ENCODE measurements at regions not wholly inside any gene's neighbourhood (a gene's known extent, or its start where the extent isn't known, plus 50 kb on each side); places are given as distances from the start of the nearest gene placed in this dataset.

DNA sequence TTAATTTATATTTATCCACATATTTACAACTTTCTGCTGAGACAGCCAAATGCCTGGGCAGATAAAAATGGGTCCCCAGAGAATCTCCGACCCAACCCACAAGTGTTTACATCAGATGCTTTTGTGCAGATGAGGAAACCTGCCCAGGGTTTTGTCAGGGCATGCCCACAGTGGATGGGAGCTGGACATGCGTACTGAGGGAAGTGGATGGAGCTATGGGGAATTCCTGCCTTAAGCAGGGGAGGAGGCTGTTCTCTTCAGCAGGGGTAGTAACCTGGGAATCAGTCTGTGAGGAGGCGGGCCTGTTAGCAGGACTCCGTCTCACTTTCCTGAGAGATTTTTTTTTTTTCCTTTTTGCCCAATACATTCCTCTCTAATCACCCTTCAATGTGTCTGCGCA, 122.9 kb downstream of the RFC3 start:
- RAD21 ChIA-PET (ENCODE audit: low non-redundant PET in 1 of 2, low total read pairs in 2 of 2, uncharacterized antibody in 2 of 2, unreplicated experiment in 2 of 2) = no interaction called here
- intact Hi-C loops (cut with micrococcal nuclease) = no loop called here
- Histone ChIP-seq H3K27me3 (ENCODE audit: insufficient read depth, low read length) (no peaks in the 10 kb centered on the region), H3K9ac (ENCODE audit: low read length) (no peak overlapping the region), H3K9me2 (ENCODE audit: insufficient read depth) (no peaks in the 10 kb centered on the region), H3K4me2 (ENCODE audit: low read length) (no peak overlapping the region), H4K20me1 (ENCODE audit: insufficient read depth) (no peaks in the 10 kb centered on the region), H3K4me3 (replicated peaks in 1 of 2; ENCODE audit: low read depth in 1 of 2, low read length in 2 of 2) (no peak overlapping the region), H3K9me3 (ENCODE audit: control insufficient read depth in 1 of 2, insufficient read depth in 1 of 2, low read depth in 1 of 2, low read length in 2 of 2) (no peaks in the 10 kb centered on the region), H3K27ac (ENCODE audit: low read depth, low read length) (peak overlapping the region; percentile 26; the same call in 1 of the 2 replicates), H3K79me2 (ENCODE audit: insufficient read depth, low read length) (no peaks in the 10 kb centered on the region), H2AFZ (ENCODE audit: low read depth, low read length, poor library complexity, severe bottlenecking) (no peak overlapping the region), H3K36me3 (ENCODE audit: control insufficient read depth in 1 of 2, insufficient read depth in 2 of 2, low read length in 2 of 2) (no peaks in the 10 kb centered on the region), H3K4me1 (ENCODE audit: control insufficient read depth in 1 of 2, insufficient read depth in 2 of 2, low read length in 2 of 2) (peaks cover 3 to 22% of the 10 kb centered on the region in 2 experiments)
- DNase-seq (ENCODE audit: low read depth, low spot score) (no peak), ATAC-seq (peak; percentile 44; the same call in 1 of the 2 replicates)
- TF ChIP-seq FOSL1 (IDR thresholded peaks at IDR 0.05; ENCODE audit: low read depth) = no peak
- TF ChIP-seq, protein P1, sequence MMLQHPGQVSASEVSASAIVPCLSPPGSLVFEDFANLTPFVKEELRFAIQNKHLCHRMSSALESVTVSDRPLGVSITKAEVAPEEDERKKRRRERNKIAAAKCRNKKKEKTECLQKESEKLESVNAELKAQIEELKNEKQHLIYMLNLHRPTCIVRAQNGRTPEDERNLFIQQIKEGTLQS (IDR thresholded peaks at IDR 0.05) = no peak
- TF ChIP-seq POLR2A (IDR thresholded peaks at IDR 0.05; ENCODE audit: borderline replicate concordance, extremely low read depth, insufficient read depth, insufficient read length) = no peak
- TF ChIP-seq CEBPB (IDR thresholded peaks at IDR 0.05; ENCODE audit: low read depth) = no peak
- TF ChIP-seq, protein P2, sequence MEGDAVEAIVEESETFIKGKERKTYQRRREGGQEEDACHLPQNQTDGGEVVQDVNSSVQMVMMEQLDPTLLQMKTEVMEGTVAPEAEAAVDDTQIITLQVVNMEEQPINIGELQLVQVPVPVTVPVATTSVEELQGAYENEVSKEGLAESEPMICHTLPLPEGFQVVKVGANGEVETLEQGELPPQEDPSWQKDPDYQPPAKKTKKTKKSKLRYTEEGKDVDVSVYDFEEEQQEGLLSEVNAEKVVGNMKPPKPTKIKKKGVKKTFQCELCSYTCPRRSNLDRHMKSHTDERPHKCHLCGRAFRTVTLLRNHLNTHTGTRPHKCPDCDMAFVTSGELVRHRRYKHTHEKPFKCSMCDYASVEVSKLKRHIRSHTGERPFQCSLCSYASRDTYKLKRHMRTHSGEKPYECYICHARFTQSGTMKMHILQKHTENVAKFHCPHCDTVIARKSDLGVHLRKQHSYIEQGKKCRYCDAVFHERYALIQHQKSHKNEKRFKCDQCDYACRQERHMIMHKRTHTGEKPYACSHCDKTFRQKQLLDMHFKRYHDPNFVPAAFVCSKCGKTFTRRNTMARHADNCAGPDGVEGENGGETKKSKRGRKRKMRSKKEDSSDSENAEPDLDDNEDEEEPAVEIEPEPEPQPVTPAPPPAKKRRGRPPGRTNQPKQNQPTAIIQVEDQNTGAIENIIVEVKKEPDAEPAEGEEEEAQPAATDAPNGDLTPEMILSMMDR (IDR thresholded peaks at IDR 0.05 in 2 of 3, conservative IDR thresholded peaks at IDR 0.05 in 1 of 3; ENCODE audit: borderline replicate concordance in 1 of 3, insufficient read depth in 1 of 3, low read depth in 2 of 3, low read length in 2 of 3) = no peak
- TF ChIP-seq EZH2phosphoT487 (IDR thresholded peaks at IDR 0.05; ENCODE audit: borderline replicate concordance) = no peak
- TF ChIP-seq SRF (IDR thresholded peaks at IDR 0.05; ENCODE audit: low read depth) = no peak
- TF ChIP-seq CBX3 (IDR thresholded peaks at IDR 0.05; ENCODE audit: low read depth) = no peak
- no peak for TF ChIP-seq ZFX (IDR thresholded peaks at IDR 0.05)
- no peak for TF ChIP-seq YY1 (IDR thresholded peaks at IDR 0.05; ENCODE audit: extremely low read depth, insufficient replicate concordance, low read depth, low read length)
- TF ChIP-seq SP1 (IDR thresholded peaks at IDR 0.05; ENCODE audit: low read depth) = no peak
- no peak for TF ChIP-seq JUND (IDR thresholded peaks at IDR 0.05)
- TF ChIP-seq ELF1 (IDR thresholded peaks at IDR 0.05; ENCODE audit: borderline replicate concordance, low read depth) = no peak
- TF ChIP-seq EZH2 (IDR thresholded peaks at IDR 0.05) = no peak
- TF ChIP-seq ZNF274 (IDR thresholded peaks at IDR 0.05; ENCODE audit: low read depth, low read length) = no peak
- TF ChIP-seq, protein P3, sequence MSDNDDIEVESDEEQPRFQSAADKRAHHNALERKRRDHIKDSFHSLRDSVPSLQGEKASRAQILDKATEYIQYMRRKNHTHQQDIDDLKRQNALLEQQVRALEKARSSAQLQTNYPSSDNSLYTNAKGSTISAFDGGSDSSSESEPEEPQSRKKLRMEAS (IDR thresholded peaks at IDR 0.05) = no peak
- TF ChIP-seq, protein P4, sequence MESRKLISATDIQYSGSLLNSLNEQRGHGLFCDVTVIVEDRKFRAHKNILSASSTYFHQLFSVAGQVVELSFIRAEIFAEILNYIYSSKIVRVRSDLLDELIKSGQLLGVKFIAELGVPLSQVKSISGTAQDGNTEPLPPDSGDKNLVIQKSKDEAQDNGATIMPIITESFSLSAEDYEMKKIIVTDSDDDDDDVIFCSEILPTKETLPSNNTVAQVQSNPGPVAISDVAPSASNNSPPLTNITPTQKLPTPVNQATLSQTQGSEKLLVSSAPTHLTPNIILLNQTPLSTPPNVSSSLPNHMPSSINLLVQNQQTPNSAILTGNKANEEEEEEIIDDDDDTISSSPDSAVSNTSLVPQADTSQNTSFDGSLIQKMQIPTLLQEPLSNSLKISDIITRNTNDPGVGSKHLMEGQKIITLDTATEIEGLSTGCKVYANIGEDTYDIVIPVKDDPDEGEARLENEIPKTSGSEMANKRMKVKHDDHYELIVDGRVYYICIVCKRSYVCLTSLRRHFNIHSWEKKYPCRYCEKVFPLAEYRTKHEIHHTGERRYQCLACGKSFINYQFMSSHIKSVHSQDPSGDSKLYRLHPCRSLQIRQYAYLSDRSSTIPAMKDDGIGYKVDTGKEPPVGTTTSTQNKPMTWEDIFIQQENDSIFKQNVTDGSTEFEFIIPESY (IDR thresholded peaks at IDR 0.05; ENCODE audit: extremely low read depth, insufficient replicate concordance, low read length) = no peak
- no peak for TF ChIP-seq RAD21 (IDR thresholded peaks at IDR 0.05; ENCODE audit: low read depth)
- TF ChIP-seq SIN3A (IDR thresholded peaks at IDR 0.05; ENCODE audit: low read depth) = no peak
- POLR2A ChIA-PET = no interaction called here
- BruUV-seq (replicated peaks) = no TSS peak
- CTCF ChIA-PET = no interaction called here
